Prostate gland (tissue), 2 donors: ENCODE measurements at regions not wholly inside any gene's neighbourhood (a gene's known extent, or its start where the extent isn't known, plus 50 kb on each side); places are given as distances from the start of the nearest gene placed in this dataset.

ENCODE experiments used
- CTCF ChIP-seq, 4 experiments: fragments of 200-600 bp in 2 of 4; fragments of 450-650 bp in 2 of 4; sonication (generic) in 2 of 4; IDR thresholded peaks; 1 replicate in 3 of 4; 2 replicates in 1 of 4; pipeline ENCODE4 v1.5.1; 2016 to 2019; ENCODE audit warnings: antibody characterized with exemption in 4 of 4, mild to moderate bottlenecking in 2 of 4, moderate library complexity in 2 of 4
- POLR2A ChIP-seq: fragments of 450-650 bp; IDR thresholded peaks from one replicate; pipeline ENCODE4 v1.6.1; 2016; ENCODE audit warnings: antibody characterized with exemption, mild to moderate bottlenecking

GRCh38 chr16:65244787-65245186 lies 122.9 kb upstream of the CDH11 start:
- TF ChIP-seq CTCF (IDR thresholded peaks at IDR 0.05) (no peak), POLR2A (no peak)
